Smooth muscle cell (in vitro differentiated cells): ENCODE measurements at regions not wholly inside any gene's neighbourhood (a gene's known extent, or its start where the extent isn't known, plus 50 kb on each side); places are given as distances from the start of the nearest gene placed in this dataset.
A peak's percentile ranks its signal among the peaks of the same experiment; 100 is the strongest.

ENCODE experiments used
- DNase-seq: peaks from one replicate; lab custom pipeline; 2025; ENCODE audit not compliant: unreplicated experiment; lab: John Stamatoyannopoulos, UW
- H2AFZ ChIP-seq: fragments of 200-600 bp; sonication (generic); 2 replicates; pipeline ENCODE4 v1.6.0; 2016; ENCODE audit warnings: antibody characterized with exemption, low read depth, mild to moderate bottlenecking
- H3F3A ChIP-seq: fragments of 200-600 bp; sonication (generic); 2 replicates; pipeline ENCODE4 v1.6.0; 2017; ENCODE audit warnings: antibody characterized with exemption, low read depth
- H3K27ac ChIP-seq: fragments of 200-600 bp; sonication (generic); 2 replicates; pipeline ENCODE4 v1.5.1; 2016; ENCODE audit warnings: low read depth, mild to moderate bottlenecking
- H3K27me3 ChIP-seq: fragments of 200-600 bp; sonication (generic); 2 replicates; pipeline ENCODE4 v1.6.1; 2016; ENCODE audit warnings: low read depth, mild to moderate bottlenecking
- H3K36me3 ChIP-seq: fragments of 200-600 bp; sonication (generic); 2 replicates; pipeline ENCODE4 v1.5.1; 2016; ENCODE audit warnings: low read depth
- H3K4me1 ChIP-seq: fragments of 200-600 bp; sonication (generic); 2 replicates; pipeline ENCODE4 v1.5.1; 2016; ENCODE audit warnings: low read depth
- H3K4me2 ChIP-seq: fragments of 200-600 bp; sonication (generic); 2 replicates; pipeline ENCODE4 v1.6.0; 2016; ENCODE audit warnings: mild to moderate bottlenecking
- H3K4me3 ChIP-seq: fragments of 200-600 bp; sonication (generic); 2 replicates; pipeline ENCODE4 v1.5.1; 2016; ENCODE audit warnings: mild to moderate bottlenecking
- H3K79me2 ChIP-seq: fragments of 200-600 bp; sonication (generic); 2 replicates; pipeline ENCODE4 v1.6.0; 2016; ENCODE audit warnings: low read depth, mild to moderate bottlenecking
- H3K9ac ChIP-seq: fragments of 200-600 bp; sonication (generic); 2 replicates; pipeline ENCODE4 v1.6.0; 2016; ENCODE audit warnings: low read depth
- H3K9me3 ChIP-seq: fragments of 200-600 bp; sonication (generic); replicated peaks from 2 replicates; pipeline ENCODE4 v1.5.1; 2016; ENCODE audit warnings: low read depth
- H4K20me1 ChIP-seq: fragments of 200-600 bp; sonication (generic); 2 replicates; pipeline ENCODE4 v1.6.0; 2016; ENCODE audit warnings: low read depth
- WGBS: methylation state at CpG from one replicate; pipeline ENCODE4 v1.1.7; 2016; ENCODE audit warnings: low lambda C conversion rate; 5-methylcytosine and 5-hydroxymethylcytosine counted together
- TF ChIP-seq, protein P1 (sequence below): fragments of 200-600 bp; sonication (generic); IDR thresholded peaks from 2 replicates; pipeline ENCODE4 v1.5.1; 2017; ENCODE audit warnings: borderline replicate concordance, mild to moderate bottlenecking, antibody characterized with exemption; ENCODE audit not compliant: insufficient read depth, poor library complexity, severe bottlenecking

DNA sequence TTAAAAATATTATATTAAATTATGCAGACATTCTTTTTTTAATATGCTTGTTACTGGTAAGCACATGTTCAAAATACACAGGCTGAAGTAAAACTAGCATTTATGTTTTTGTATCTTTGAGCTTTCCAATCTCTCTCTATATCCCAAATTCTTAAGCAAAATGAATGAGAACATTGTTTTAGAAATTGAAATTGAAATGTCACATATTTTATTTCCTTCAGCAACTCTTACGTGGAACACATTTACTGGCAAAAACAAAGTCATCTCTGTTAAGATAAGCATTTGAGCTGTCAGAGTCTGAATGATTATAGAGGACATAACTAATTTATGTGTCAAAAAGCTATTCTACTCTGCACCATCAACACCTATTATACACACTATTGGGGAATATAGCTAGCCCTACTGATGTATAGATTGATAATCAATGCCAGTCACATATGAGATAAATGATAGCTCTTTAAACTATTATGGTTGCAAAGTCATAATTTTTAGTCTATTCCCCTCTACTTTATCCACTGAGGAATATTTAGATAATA, 535.4 kb upstream of the BCHE start:
- H3K27ac ChIP-seq, result no peak overlapping the region
- TF ChIP-seq, protein P1, sequence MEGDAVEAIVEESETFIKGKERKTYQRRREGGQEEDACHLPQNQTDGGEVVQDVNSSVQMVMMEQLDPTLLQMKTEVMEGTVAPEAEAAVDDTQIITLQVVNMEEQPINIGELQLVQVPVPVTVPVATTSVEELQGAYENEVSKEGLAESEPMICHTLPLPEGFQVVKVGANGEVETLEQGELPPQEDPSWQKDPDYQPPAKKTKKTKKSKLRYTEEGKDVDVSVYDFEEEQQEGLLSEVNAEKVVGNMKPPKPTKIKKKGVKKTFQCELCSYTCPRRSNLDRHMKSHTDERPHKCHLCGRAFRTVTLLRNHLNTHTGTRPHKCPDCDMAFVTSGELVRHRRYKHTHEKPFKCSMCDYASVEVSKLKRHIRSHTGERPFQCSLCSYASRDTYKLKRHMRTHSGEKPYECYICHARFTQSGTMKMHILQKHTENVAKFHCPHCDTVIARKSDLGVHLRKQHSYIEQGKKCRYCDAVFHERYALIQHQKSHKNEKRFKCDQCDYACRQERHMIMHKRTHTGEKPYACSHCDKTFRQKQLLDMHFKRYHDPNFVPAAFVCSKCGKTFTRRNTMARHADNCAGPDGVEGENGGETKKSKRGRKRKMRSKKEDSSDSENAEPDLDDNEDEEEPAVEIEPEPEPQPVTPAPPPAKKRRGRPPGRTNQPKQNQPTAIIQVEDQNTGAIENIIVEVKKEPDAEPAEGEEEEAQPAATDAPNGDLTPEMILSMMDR, result no peak
- WGBS, result 79% methylated on average over 1 of the region's 1 CpG
- H2AFZ ChIP-seq, result no peak overlapping the region
- no peak overlapping the region for H3K4me3 ChIP-seq
- H3K9me3 ChIP-seq, result no peaks in the 10 kb centered on the region
- no peaks in the 10 kb centered on the region for H3K27me3 ChIP-seq
- H3F3A ChIP-seq, result no peaks in the 10 kb centered on the region
- H3K9ac ChIP-seq, result no peak overlapping the region
- no peaks in the 10 kb centered on the region for H3K36me3 ChIP-seq
- no peaks in the 10 kb centered on the region for H3K79me2 ChIP-seq
- H3K4me1 ChIP-seq, result no peaks in the 10 kb centered on the region
- H3K4me2 ChIP-seq, result no peak overlapping the region
- H4K20me1 ChIP-seq, result no peaks in the 10 kb centered on the region
- DNase-seq, result no peak

DNA sequence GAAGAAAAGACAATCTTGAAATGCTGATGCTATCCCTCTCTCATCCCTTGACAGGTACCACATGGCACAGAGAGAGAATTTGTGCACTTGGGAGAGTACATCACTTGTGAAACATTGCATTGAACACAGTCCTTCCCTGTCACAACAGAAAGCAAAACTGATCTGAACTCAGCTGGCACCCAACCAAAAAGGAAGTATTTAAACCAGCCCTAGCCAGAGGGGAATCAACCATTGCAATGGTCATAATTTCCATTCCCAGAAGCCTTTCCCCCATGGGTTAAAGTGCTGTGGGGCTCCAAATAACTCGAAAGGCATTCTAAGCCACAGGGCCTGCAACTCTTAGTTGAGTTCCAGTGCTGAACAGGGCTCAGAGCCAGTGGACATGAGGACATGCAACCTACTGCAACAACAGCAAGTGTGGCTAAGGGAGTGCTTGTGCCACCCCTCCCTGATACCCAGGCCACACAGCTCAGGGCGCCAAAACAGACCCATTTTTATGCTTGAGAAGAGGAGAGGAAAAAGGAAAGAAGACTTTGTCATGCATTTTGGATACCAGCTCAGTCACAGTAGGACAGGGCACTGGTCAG, 530.8 kb upstream of the BCHE start:
- Histone ChIP-seq H3K4me2 (no peak overlapping the region), H3K4me1 (no peaks in the 10 kb centered on the region), H3K79me2 (no peaks in the 10 kb centered on the region), H3K9me3 (no peaks in the 10 kb centered on the region), H3F3A (no peaks in the 10 kb centered on the region), H3K27me3 (no peaks in the 10 kb centered on the region), H2AFZ (no peak overlapping the region), H3K36me3 (no peaks in the 10 kb centered on the region), H4K20me1 (no peaks in the 10 kb centered on the region), H3K9ac (no peak overlapping the region), H3K4me3 (no peak overlapping the region), H3K27ac (no peak overlapping the region)
- 72% methylated on average over 2 of the region's 2 CpGs for WGBS
- TF ChIP-seq, protein P1, result no peak
- DNase-seq, result no peak

DNA sequence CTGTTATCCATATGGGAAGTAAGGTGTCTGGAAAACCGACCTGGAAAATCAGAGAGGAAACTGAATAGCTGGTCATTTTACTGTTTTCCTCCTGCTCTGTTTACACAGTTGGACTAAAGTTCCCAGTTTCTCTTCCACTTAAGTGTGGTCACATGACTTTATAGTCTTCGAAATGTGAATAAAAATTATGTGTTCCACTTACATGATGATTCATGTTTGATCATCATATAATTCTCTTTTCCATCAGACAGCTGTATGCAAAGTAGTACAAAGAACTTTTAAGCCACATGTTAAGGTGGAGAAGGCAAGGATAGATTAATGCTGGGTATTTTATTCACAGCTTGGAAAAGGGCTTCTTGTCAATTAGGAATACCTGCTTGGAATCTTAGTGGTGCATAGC, 525.5 kb upstream of the BCHE start:
- WGBS, result 74% methylated on average over 2 of the region's 2 CpGs
- Histone ChIP-seq H3K27me3 (no peaks in the 10 kb centered on the region), H3K36me3 (no peaks in the 10 kb centered on the region), H2AFZ (no peak overlapping the region), H4K20me1 (no peaks in the 10 kb centered on the region), H3K79me2 (no peaks in the 10 kb centered on the region), H3K4me3 (no peak overlapping the region), H3K9ac (no peak overlapping the region), H3K9me3 (no peaks in the 10 kb centered on the region), H3K4me1 (no peaks in the 10 kb centered on the region), H3F3A (no peaks in the 10 kb centered on the region), H3K4me2 (no peak overlapping the region), H3K27ac (no peak overlapping the region)
- TF ChIP-seq, protein P1, result no peak
- no peak for DNase-seq

DNA sequence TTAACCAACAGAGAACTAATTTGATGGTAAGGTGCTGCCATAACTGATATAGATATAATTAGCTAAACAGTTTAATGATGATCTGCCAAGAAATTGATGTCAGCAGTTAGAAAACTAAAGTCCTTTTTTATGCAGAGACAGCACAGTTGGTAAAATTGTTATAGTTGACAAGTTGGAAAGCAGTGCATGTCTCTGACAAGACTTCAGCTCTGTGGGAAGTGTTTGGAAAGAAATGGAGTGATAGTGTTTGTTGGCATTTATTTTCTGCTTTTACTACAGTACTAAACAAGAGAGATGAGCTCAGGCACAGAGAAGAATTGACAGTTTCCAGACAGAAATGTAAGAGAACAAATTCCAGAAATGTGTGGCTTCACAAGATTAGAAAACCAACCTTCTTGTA, 523.5 kb upstream of the BCHE start:
- H3F3A ChIP-seq, result no peaks in the 10 kb centered on the region
- no peak overlapping the region for H3K27ac ChIP-seq
- H3K4me2 ChIP-seq, result no peak overlapping the region
- DNase-seq, result no peak
- no peaks in the 10 kb centered on the region for H3K79me2 ChIP-seq
- no peak overlapping the region for H3K9ac ChIP-seq
- H3K9me3 ChIP-seq, result no peaks in the 10 kb centered on the region
- H3K4me3 ChIP-seq, result no peak overlapping the region
- H3K27me3 ChIP-seq, result no peaks in the 10 kb centered on the region
- peak overlapping the region; percentile 50 for H2AFZ ChIP-seq
- H3K36me3 ChIP-seq, result no peaks in the 10 kb centered on the region
- TF ChIP-seq, protein P1, result no peak
- H4K20me1 ChIP-seq, result no peaks in the 10 kb centered on the region
- H3K4me1 ChIP-seq, result no peaks in the 10 kb centered on the region
